ENCODE measurements at regions not wholly inside any gene's neighbourhood (a gene's known extent, or its start where the extent isn't known, plus 50 kb on each side); places are given as distances from the start of the nearest gene placed in this dataset.
"Not testable (repeated sequence)": the region's sequence is repeated elsewhere in the genome, so short reads cannot be mapped to it uniquely, and the experiment has no call there.

DNA sequence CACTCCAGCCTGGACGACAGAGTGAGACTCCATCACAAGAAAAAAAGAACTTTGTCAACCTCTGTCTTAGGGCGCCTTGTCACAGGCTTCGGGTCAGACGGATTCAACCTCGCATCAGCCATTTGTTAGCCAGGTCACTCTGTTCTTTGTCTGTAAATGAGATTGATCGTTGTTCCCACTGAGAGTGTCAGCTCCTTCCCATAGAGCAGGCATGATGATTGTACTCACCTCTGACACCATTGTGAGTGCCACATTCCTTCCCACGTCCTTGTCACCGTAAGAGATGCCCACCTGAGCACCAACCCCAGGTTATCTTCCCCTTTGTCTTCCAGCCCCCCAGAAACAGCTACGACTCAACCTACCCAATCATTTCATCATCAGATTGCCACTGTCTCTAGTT lies 107.4 kb downstream of the NSUN5 start:
- DNase-seq; ATAC-seq; H3K27me3 Mint-ChIP-seq; H3K4me3 ChIP-seq (ENCODE audit: low read length); H3K36me3 Mint-ChIP-seq; H3K36me3 ChIP-seq (ENCODE audit: control insufficient read depth in 2 of 3, insufficient read depth in 3 of 3, low read length in 3 of 3); H3K9me3 ChIP-seq (ENCODE audit: control insufficient read depth in 2 of 3, low read length in 3 of 3); POLR2A ChIA-PET; H3K27me3 ChIP-seq (ENCODE audit: control insufficient read depth in 2 of 2, insufficient read depth in 2 of 2, low read length in 2 of 2); intact Hi-C loops (cut with micrococcal nuclease); CTCF ChIA-PET; H3K9me3 Mint-ChIP-seq; H3K4me1 Mint-ChIP-seq; H3K27ac ChIP-seq (ENCODE audit: low read depth, low read length); H3K4me1 ChIP-seq (ENCODE audit: control insufficient read depth in 2 of 2, insufficient read depth in 2 of 2, low read length in 2 of 2); H3K4me3 Mint-ChIP-seq: not testable (repeated sequence)
- peak overlapping the region in 1 of 9 donors; percentile 60 for H3K27ac Mint-ChIP-seq

DNA sequence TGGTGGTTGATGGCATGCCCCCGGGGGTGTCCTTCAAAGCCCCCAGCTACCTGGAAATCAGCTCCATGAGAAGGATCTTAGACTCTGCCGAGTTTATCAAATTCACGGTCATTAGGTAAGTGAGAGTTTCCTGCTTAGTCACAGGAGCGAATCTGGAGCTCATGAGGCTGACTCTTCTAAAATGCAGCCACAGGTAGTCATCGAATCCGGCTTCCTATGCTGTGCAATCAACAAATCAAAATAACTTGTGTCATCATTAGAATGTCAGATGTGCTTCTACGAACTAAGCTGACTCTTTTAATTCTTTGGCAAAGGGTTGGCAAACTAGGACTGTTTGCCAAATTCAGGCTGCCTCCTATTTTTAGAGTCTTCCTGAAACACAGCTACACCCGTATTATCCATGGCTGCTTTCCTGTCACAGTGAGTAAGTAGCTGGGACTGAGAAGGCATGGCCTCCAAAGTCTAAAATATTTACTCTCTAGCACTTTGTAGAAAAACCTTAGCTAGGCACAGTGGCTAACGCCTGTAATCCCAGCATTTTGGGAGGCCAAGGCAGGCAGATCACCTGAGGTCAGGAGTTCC lies 108.0 kb downstream of the NSUN5 start:
- H3K4me1 ChIP-seq (ENCODE audit: control insufficient read depth in 2 of 2, insufficient read depth in 2 of 2, low read length in 2 of 2); intact Hi-C loops (cut with micrococcal nuclease); POLR2A ChIA-PET; H3K9me3 Mint-ChIP-seq; H3K4me3 Mint-ChIP-seq; H3K4me1 Mint-ChIP-seq; ATAC-seq; DNase-seq; H3K27ac ChIP-seq (ENCODE audit: low read depth, low read length); H3K36me3 ChIP-seq (ENCODE audit: control insufficient read depth in 2 of 3, insufficient read depth in 3 of 3, low read length in 3 of 3); H3K27me3 Mint-ChIP-seq; H3K4me3 ChIP-seq (ENCODE audit: low read length); H3K36me3 Mint-ChIP-seq; H3K9me3 ChIP-seq (ENCODE audit: control insufficient read depth in 2 of 3, low read length in 3 of 3); H3K27me3 ChIP-seq (ENCODE audit: control insufficient read depth in 2 of 2, insufficient read depth in 2 of 2, low read length in 2 of 2); CTCF ChIA-PET; H3K27ac Mint-ChIP-seq: not testable (repeated sequence)

DNA sequence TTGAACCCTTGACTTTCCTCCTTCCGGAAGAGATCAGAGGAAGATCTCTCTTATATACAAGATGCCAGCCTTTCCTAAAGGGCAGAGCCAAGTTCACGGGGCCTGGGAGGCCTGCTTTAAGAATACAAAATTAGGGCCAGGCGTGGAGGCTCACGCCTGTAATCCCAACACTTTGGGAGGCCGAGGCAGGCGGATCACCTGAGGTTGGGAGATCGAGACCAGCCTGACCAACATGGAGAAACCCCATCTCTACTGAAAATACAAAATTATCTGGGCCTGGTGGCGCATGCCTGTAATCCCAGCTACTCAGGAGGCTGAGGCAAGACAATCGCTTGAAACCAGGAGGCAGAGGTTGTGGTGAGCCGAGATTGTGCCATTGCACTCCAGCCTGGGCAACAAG lies 108.2 kb upstream of the SPDYE9 start:
- H3K27ac Mint-ChIP-seq; CTCF ChIA-PET; H3K4me1 Mint-ChIP-seq; ATAC-seq; H3K4me3 ChIP-seq (ENCODE audit: low read length); H3K36me3 ChIP-seq (ENCODE audit: control insufficient read depth in 2 of 3, insufficient read depth in 3 of 3, low read length in 3 of 3); H3K36me3 Mint-ChIP-seq; H3K27me3 ChIP-seq (ENCODE audit: control insufficient read depth in 2 of 2, insufficient read depth in 2 of 2, low read length in 2 of 2); H3K4me1 ChIP-seq (ENCODE audit: control insufficient read depth in 2 of 2, insufficient read depth in 2 of 2, low read length in 2 of 2); H3K9me3 Mint-ChIP-seq; H3K4me3 Mint-ChIP-seq; H3K27ac ChIP-seq (ENCODE audit: low read depth, low read length); intact Hi-C loops (cut with micrococcal nuclease); H3K9me3 ChIP-seq (ENCODE audit: control insufficient read depth in 2 of 3, low read length in 3 of 3); H3K27me3 Mint-ChIP-seq; POLR2A ChIA-PET; DNase-seq: not testable (repeated sequence)

DNA sequence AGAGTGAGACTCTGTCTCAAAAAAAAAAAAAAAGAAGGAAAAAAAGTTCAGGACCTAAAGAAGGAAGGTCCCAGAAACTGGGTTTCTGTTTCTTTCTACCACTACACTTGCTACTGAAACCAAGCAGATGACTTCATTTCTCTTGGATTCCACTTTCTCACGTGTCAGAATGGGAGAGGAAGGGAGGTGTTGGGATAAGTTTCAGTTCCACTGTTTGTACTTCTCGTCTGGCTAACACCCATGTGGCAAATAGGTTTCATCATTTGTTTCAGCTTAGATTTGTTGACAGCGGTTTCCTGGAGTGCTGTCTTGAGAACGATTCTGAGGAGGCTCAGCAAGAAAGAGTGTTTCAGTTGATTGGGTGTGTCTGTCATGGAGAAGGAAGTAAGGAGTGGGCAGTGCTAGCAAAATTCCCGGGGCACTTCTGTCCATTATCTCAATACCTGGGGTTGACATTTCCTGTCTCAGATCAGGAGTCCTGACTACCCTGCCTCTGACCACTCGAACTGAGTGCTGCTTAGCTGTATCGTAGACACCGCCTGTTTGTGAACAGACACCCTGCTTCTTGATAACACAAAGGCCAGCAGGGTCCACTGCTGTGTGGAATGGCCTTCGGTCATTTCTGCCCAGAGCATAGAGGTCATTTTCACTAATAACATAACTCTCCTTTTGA lies 104.8 kb upstream of the SPDYE9 start:
- DNase-seq; H3K36me3 Mint-ChIP-seq; H3K27me3 ChIP-seq (ENCODE audit: control insufficient read depth in 2 of 2, insufficient read depth in 2 of 2, low read length in 2 of 2); H3K9me3 Mint-ChIP-seq; H3K4me1 Mint-ChIP-seq; H3K4me1 ChIP-seq (ENCODE audit: control insufficient read depth in 2 of 2, insufficient read depth in 2 of 2, low read length in 2 of 2); H3K4me3 Mint-ChIP-seq; POLR2A ChIA-PET; H3K4me3 ChIP-seq (ENCODE audit: low read length); H3K27ac Mint-ChIP-seq; intact Hi-C loops (cut with micrococcal nuclease); H3K36me3 ChIP-seq (ENCODE audit: control insufficient read depth in 2 of 3, insufficient read depth in 3 of 3, low read length in 3 of 3); H3K27ac ChIP-seq (ENCODE audit: low read depth, low read length); H3K9me3 ChIP-seq (ENCODE audit: control insufficient read depth in 2 of 3, low read length in 3 of 3); H3K27me3 Mint-ChIP-seq; CTCF ChIA-PET: not testable (repeated sequence)
- ATAC-seq, result peak; percentile 80

DNA sequence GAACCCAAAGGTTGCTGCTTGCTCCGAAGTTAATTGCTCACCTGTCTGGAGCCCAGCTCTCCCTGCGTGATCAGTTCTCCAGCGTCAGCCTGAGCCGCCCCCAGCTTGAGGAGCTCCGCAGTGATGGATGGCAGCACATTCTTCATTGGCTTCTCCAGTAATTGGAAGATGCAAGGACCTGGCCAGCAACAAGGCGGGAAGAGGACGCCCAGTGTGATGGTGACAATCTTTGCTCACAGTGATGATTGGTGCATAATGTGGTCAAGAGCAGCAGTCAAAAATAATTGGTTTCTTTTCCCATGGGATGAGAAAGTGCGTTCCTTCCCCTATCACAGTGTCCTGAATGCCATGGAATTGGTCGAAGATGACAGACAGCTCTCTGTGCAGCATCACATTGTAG lies 102.4 kb upstream of the SPDYE9 start:
- H3K4me3 ChIP-seq (ENCODE audit: low read length); intact Hi-C loops (cut with micrococcal nuclease); DNase-seq; H3K4me1 ChIP-seq (ENCODE audit: control insufficient read depth in 2 of 2, insufficient read depth in 2 of 2, low read length in 2 of 2); H3K9me3 Mint-ChIP-seq; CTCF ChIA-PET; H3K4me3 Mint-ChIP-seq; H3K27me3 ChIP-seq (ENCODE audit: control insufficient read depth in 2 of 2, insufficient read depth in 2 of 2, low read length in 2 of 2); H3K9me3 ChIP-seq (ENCODE audit: control insufficient read depth in 2 of 3, low read length in 3 of 3); H3K36me3 ChIP-seq (ENCODE audit: control insufficient read depth in 2 of 3, insufficient read depth in 3 of 3, low read length in 3 of 3); H3K36me3 Mint-ChIP-seq; H3K4me1 Mint-ChIP-seq; H3K27me3 Mint-ChIP-seq; ATAC-seq; H3K27ac ChIP-seq (ENCODE audit: low read depth, low read length); POLR2A ChIA-PET; H3K27ac Mint-ChIP-seq: not testable (repeated sequence)

DNA sequence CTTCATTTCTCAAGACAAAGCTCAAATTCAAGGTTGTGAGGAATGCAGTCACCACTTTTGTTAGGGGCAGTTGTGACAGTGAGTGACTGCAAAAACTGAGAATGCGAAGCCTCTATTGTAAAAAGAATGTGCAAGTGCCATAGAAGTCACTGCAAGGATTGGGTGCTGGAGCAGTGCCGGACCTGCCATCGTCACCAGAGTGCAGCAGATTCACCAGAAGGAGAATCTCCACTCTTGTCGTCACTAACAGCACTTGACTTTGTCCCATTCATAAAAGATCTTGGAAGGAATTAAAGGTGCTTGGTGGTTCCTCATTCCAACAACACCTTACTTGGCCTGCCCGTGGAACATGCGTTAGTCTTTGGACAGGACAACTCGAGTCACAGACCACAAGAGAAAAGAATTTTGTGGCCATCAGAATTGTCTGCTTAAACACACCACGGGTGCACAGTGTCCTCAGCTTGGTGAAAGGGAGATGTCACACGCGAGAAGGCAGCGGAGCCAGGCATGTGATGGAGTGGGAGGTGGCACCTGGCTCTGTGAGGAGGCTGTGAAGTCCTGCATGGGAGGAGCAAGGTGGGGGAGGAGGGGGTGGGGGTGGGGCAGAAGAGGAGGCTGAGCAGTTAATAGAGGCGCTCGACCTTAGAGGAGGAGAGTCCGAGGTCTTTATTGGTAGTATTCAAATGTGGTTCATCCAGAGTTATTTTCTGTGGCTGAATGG lies 100.9 kb upstream of the SPDYE9 start:
- H3K36me3 Mint-ChIP-seq, H3K9me3 Mint-ChIP-seq: not testable (repeated sequence)

DNA sequence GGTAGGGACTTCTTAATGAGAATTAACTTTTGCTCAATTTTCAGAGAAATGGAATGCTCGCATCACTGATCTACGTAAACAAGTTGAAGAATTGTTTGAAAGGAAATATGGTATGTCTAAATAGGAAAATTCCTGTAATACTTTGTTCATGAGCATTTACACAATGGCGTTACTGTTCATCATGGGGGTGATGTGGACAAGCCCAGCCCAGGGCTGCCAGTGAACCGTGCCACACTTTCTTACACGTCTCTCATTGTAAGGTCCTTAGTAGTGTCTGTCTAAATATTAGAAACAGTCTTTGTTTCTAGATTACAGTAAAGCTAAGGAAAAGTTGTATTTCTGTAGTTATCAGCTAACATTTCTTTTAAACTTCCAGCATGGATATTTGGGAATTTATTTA lies 91.0 kb upstream of the SPDYE9 start:
- H3K27me3 Mint-ChIP-seq, POLR2A ChIA-PET, ATAC-seq: not testable (repeated sequence)

More for the DNA sequence above, 100.9 kb upstream of the SPDYE9 start:
- H3K4me1 ChIP-seq (ENCODE audit: control insufficient read depth in 2 of 2, insufficient read depth in 2 of 2, low read length in 2 of 2); H3K4me3 ChIP-seq (ENCODE audit: low read length); DNase-seq; CTCF ChIA-PET; H3K4me3 Mint-ChIP-seq; ATAC-seq; H3K27ac Mint-ChIP-seq; H3K27me3 ChIP-seq (ENCODE audit: control insufficient read depth in 2 of 2, insufficient read depth in 2 of 2, low read length in 2 of 2); H3K36me3 ChIP-seq (ENCODE audit: control insufficient read depth in 2 of 3, insufficient read depth in 3 of 3, low read length in 3 of 3); H3K27ac ChIP-seq (ENCODE audit: low read depth, low read length); H3K27me3 Mint-ChIP-seq; H3K9me3 ChIP-seq (ENCODE audit: control insufficient read depth in 2 of 3, low read length in 3 of 3); H3K4me1 Mint-ChIP-seq; intact Hi-C loops (cut with micrococcal nuclease); POLR2A ChIA-PET: not testable (repeated sequence)

More for the DNA sequence above, 91.0 kb upstream of the SPDYE9 start:
- H3K27ac Mint-ChIP-seq; H3K27ac ChIP-seq (ENCODE audit: low read depth, low read length); H3K4me1 ChIP-seq (ENCODE audit: control insufficient read depth in 2 of 2, insufficient read depth in 2 of 2, low read length in 2 of 2); H3K27me3 ChIP-seq (ENCODE audit: control insufficient read depth in 2 of 2, insufficient read depth in 2 of 2, low read length in 2 of 2); H3K9me3 ChIP-seq (ENCODE audit: control insufficient read depth in 2 of 3, low read length in 3 of 3); H3K4me1 Mint-ChIP-seq; H3K4me3 Mint-ChIP-seq; H3K36me3 Mint-ChIP-seq; intact Hi-C loops (cut with micrococcal nuclease); CTCF ChIA-PET; H3K36me3 ChIP-seq (ENCODE audit: control insufficient read depth in 2 of 3, insufficient read depth in 3 of 3, low read length in 3 of 3); H3K4me3 ChIP-seq (ENCODE audit: low read length); H3K9me3 Mint-ChIP-seq; DNase-seq: not testable (repeated sequence)

All from naive thymus-derived CD4-positive, alpha-beta T cell (primary cell).